MM.1S (cell line): ENCODE measurements at regions not wholly inside any gene's neighbourhood (a gene's known extent, or its start where the extent isn't known, plus 50 kb on each side); places are given as distances from the start of the nearest gene placed in this dataset.

Experiments
- CTCF ChIP-seq: fragments of 300-600 bp; sonication (generic); IDR thresholded peaks from 2 replicates; pipeline ENCODE4 v1.5.1; 2016; ENCODE audit warnings: antibody characterized with exemption, low read length, mixed read lengths
- EZH2phosphoT487 ChIP-seq: fragments of 300-600 bp; sonication (generic); IDR thresholded peaks from 2 replicates; pipeline ENCODE4 v1.6.1; 2018; ENCODE audit warnings: antibody characterized with exemption, low read length

GRCh38 chr2:176461809-176462670, 192.8 kb downstream of the MTX2 start:
- TF ChIP-seq CTCF, result no peak
- no peak for TF ChIP-seq EZH2phosphoT487
